K562 (cell line): ENCODE measurements at regions not wholly inside any gene's neighbourhood (a gene's known extent, or its start where the extent isn't known, plus 50 kb on each side); places are given as distances from the start of the nearest gene placed in this dataset.

Experiments
- ATAC-seq: fragments of 200-7000 bp; cut with Tn5 transposase; 3 replicates; pipeline ENCODE4 v1.9.1; 2020; ENCODE audit warnings: moderate library complexity
- BruUV-seq: library from RNA; stranded (reverse); fragments of 400-500 nt; replicated peaks from 2 replicates; lab custom pipeline; 2021; lab: Mats Ljungman, UMichigan
- CTCF ChIA-PET: fragments of 300-600 bp; formaldehyde crosslinking; extraction: SDS; loops from one replicate; lab custom pipeline; 2021; ENCODE audit warnings: low intra/inter-chr PET ratio; lab: Yijun Ruan, JAX
- POLR2A ChIA-PET: fragments of 300-600, 350-650 bp; sonication (Branson Sonifier 250); formaldehyde crosslinking; extraction: SDS; loops from one replicate; lab custom pipeline; 2021; ENCODE audit warnings: antibody characterized with exemption, inconsistent platforms; lab: Yijun Ruan, JAX
- DNase-seq, 4 experiments: peaks; one replicate each; pipeline versions ENCODE4 v3.0.0 to v3.0.0-alpha.2; 2011 to 2018; ENCODE audit warnings: low spot score in 3 of 4, mixed read lengths in 3 of 4; ENCODE audit errors: extremely low read depth in 1 of 4
- FAIRE-seq: peaks from 2 replicates; lab custom pipeline; 2011; peaks lifted over from hg19 to GRCh38; lab: Jason Lieb, UNC
- H2AFZ ChIP-seq: 2 replicates; pipeline ENCODE4 v1.6.0; 2011; ENCODE audit warnings: low read depth, low read length, control low read depth, inconsistent platforms
- H3K27ac ChIP-seq: fragments of 200-600 bp; 3 replicates; pipeline ENCODE4 v1.8.0; 2011; ENCODE audit warnings: low read depth, mild to moderate bottlenecking, control low read depth, inconsistent platforms, low read length, moderate library complexity, mixed read lengths; ENCODE audit errors: extremely low read depth
- H3K27me3 ChIP-seq, 2 experiments: fragments of 300-600 bp in 1 of 2; 2 replicates in 1 of 2; 3 replicates in 1 of 2; pipeline versions ENCODE4 v1.6.0 to v1.8.0; 2011; ENCODE audit warnings: inconsistent platforms in 2 of 2, low read length in 2 of 2, mild to moderate bottlenecking in 1 of 2, mixed read lengths in 1 of 2, moderate library complexity in 1 of 2; ENCODE audit not compliant: control insufficient read depth in 2 of 2, insufficient read depth in 2 of 2
- H3K36me3 ChIP-seq: fragments of 300-600 bp; 3 replicates; pipeline ENCODE4 v1.8.0; 2011; ENCODE audit warnings: mild to moderate bottlenecking, low read length, inconsistent platforms; ENCODE audit not compliant: control insufficient read depth, insufficient read depth
- H3K4me1 ChIP-seq, 2 experiments: fragments of 200-600 bp in 1 of 2; replicated peaks in 1 of 2; 2 replicates in 1 of 2; 3 replicates in 1 of 2; pipeline versions ENCODE4 v1.5.1 to v1.8.0; 2011; ENCODE audit warnings: inconsistent platforms in 2 of 2, low read length in 2 of 2, mild to moderate bottlenecking in 1 of 2, mixed read lengths in 1 of 2, moderate library complexity in 1 of 2; ENCODE audit not compliant: control insufficient read depth in 2 of 2, insufficient read depth in 2 of 2
- H3K4me2 ChIP-seq: 2 replicates; pipeline ENCODE4 v1.6.1; 2011; ENCODE audit warnings: low read length, control low read depth, inconsistent platforms, mixed read lengths; ENCODE audit not compliant: insufficient read depth
- H3K4me3 ChIP-seq: fragments of 200-600 bp; sonication (generic), shearing (Covaris generic); 2 replicates; pipeline ENCODE4 v1.5.1; 2016; ENCODE audit warnings: control low read depth, inconsistent platforms
- H3K79me2 ChIP-seq: fragments of 200-600 bp; 3 replicates; pipeline ENCODE4 v1.8.0; 2011; ENCODE audit warnings: low read length, inconsistent platforms; ENCODE audit not compliant: control insufficient read depth, insufficient read depth
- H3K9ac ChIP-seq, 2 experiments: 2 replicates each; pipeline versions ENCODE4 v1.6.0 to v1.6.1; 2011; ENCODE audit warnings: low read depth in 2 of 2, low read length in 2 of 2, control low read depth in 1 of 2, inconsistent platforms in 1 of 2, mild to moderate bottlenecking in 1 of 2, mixed read lengths in 1 of 2; ENCODE audit not compliant: insufficient read depth in 1 of 2
- H3K9me1 ChIP-seq: one replicate; pipeline ENCODE4 v1.6.0; 2011; ENCODE audit warnings: inconsistent platforms, mild to moderate bottlenecking, low read length, moderate library complexity; ENCODE audit not compliant: control insufficient read depth, insufficient read depth
- H3K9me3 ChIP-seq: replicated peaks from 2 replicates; pipeline ENCODE4 v1.5.1; 2011; ENCODE audit warnings: low read depth, low read length, inconsistent platforms; ENCODE audit not compliant: control insufficient read depth, insufficient read depth
- H4K20me1 ChIP-seq: replicated peaks from 2 replicates; pipeline ENCODE4 v1.6.1; 2011; ENCODE audit warnings: low read length, inconsistent platforms, mixed read lengths; ENCODE audit not compliant: control insufficient read depth, insufficient read depth
- ATF1 ChIP-seq, 2 experiments: fragments of 450-650 bp in 1 of 2; IDR thresholded peaks; 2 replicates each; pipeline ENCODE4 v1.6.1; 2016; ENCODE audit warnings: missing compliant biosample characterization in 1 of 2, missing genetic modification characterization in 1 of 2
- FOXA3 ChIP-seq, 2 experiments: fragments of 450-650 bp in 1 of 2; sonication (generic) in 1 of 2; formaldehyde crosslinking; IDR thresholded peaks in 1 of 2; conservative IDR thresholded peaks in 1 of 2; 2 replicates each; pipeline versions ENCODE4 v1.4.0 to v1.8.0; 2020 to 2022; ENCODE audit warnings: mild to moderate bottlenecking in 2 of 2, missing genetic modification reagents in 1 of 2
- FOXM1 ChIP-seq, 2 experiments: fragments of 450-650 bp in 1 of 2; sonication (generic) in 1 of 2; formaldehyde crosslinking in 1 of 2; IDR thresholded peaks; 2 replicates each; pipeline versions ENCODE4 v1.6.1 to v1.9.0; 2017 to 2022; ENCODE audit warnings: low read depth in 2 of 2, mild to moderate bottlenecking in 2 of 2, missing genetic modification reagents in 1 of 2, moderate library complexity in 1 of 2
- GATAD2A ChIP-seq: fragments of 450-650 bp; IDR thresholded peaks from 2 replicates; pipeline ENCODE4 v1.6.1; 2017
- HLTF ChIP-seq: fragments of 450-650 bp; IDR thresholded peaks from 2 replicates; pipeline ENCODE4 v1.6.1; 2016
- HOXB6 ChIP-seq: fragments of 250-450 bp; sonication (Bioruptor Pico); IDR thresholded peaks from 2 replicates; pipeline ENCODE4 v1.5.1; 2022; ENCODE audit warnings: mild to moderate bottlenecking, borderline replicate concordance
- KLF6 ChIP-seq: fragments of 250-450 bp; sonication (Bioruptor Pico); IDR thresholded peaks from 2 replicates; pipeline ENCODE4 v1.4.0; 2020; ENCODE audit warnings: mild to moderate bottlenecking, moderate library complexity, borderline replicate concordance
- MAZ ChIP-seq, 2 experiments: fragments of 450-650 bp in 1 of 2; sonication (generic) in 1 of 2; formaldehyde crosslinking; IDR thresholded peaks in 1 of 2; conservative IDR thresholded peaks in 1 of 2; 2 replicates each; pipeline versions ENCODE4 v1.4.0 to v1.5.0; 2020; ENCODE audit warnings: mild to moderate bottlenecking in 1 of 2, missing genetic modification reagents in 1 of 2
- TEAD4 ChIP-seq, 2 experiments: sonication (generic) in 1 of 2; formaldehyde crosslinking in 1 of 2; IDR thresholded peaks; 2 replicates each; pipeline versions ENCODE4 v1.6.1 to v1.8.0; 2012 to 2022; ENCODE audit warnings: borderline replicate concordance in 1 of 2, inconsistent platforms in 1 of 2, low read length in 1 of 2, mild to moderate bottlenecking in 1 of 2, missing genetic modification reagents in 1 of 2
- TRIM25 ChIP-seq: fragments of 450-650 bp; IDR thresholded peaks from 2 replicates; pipeline ENCODE4 v1.7.0; 2016; ENCODE audit warnings: borderline replicate concordance
- U2AF2 ChIP-seq: fragments of 200-400 bp; formaldehyde crosslinking; optimal IDR thresholded peaks from 2 replicates; pipeline ENCODE3; 2017; ENCODE audit warnings: low read depth, mild to moderate bottlenecking, low read length
- ZNF318 ChIP-seq, 2 experiments: fragments of 450-650 bp; IDR thresholded peaks; 2 replicates each; pipeline ENCODE4 v1.6.1; 2016; ENCODE audit warnings: mild to moderate bottlenecking in 2 of 2, borderline replicate concordance in 1 of 2, low read depth in 1 of 2, moderate library complexity in 1 of 2
- WGBS: fragments of 100-300 bp; shearing (Covaris generic); methylation state at CpG from one replicate; pipeline ENCODE4 v1.1.6; 2016; ENCODE audit warnings: low coverage, mixed read lengths; ENCODE audit not compliant: insufficient coverage; ENCODE audit errors: missing lambda C conversion rate; 5-methylcytosine and 5-hydroxymethylcytosine counted together
- in situ Hi-C: fragments of 300-500 bp; cut with MboI; formaldehyde crosslinking; loops from 4 replicates; pipeline ENCODE4 v1.15.0; 2018; ENCODE audit warnings: inconsistent platforms, mixed read lengths
- intact Hi-C: fragments of 100-400 bp; cut with micrococcal nuclease; formaldehyde crosslinking; loops from 2 replicates; pipeline ENCODE4 v1.14.2; 2022

GRCh38 chr4:123017078-123017477 is 94.7 kb upstream of the NUDT6 start:
- no peak overlapping the region for H2AFZ ChIP-seq
- H4K20me1 ChIP-seq: no peaks in the 10 kb centered on the region
- H3K9me3 ChIP-seq: no peaks in the 10 kb centered on the region
- intact Hi-C loops (no loop called here), in situ Hi-C loops (no loop called here)
- no peak overlapping the region for H3K4me2 ChIP-seq
- H3K27me3 ChIP-seq: no peaks in the 10 kb centered on the region
- H3K4me1 ChIP-seq: no peaks in the 10 kb centered on the region
- no peak overlapping the region for H3K9ac ChIP-seq
- 88% methylated on average over 1 of the region's 8 CpGs for WGBS
- no peak overlapping the region for H3K27ac ChIP-seq
- no peak for DNase-seq
- CTCF ChIA-PET: no interaction called here
- POLR2A ChIA-PET: interaction anchor here (0.7 to 1.0 kb wide), 2 partner anchors 10 to 263 kb away, joined by 4 to 5 read pairs; no protein-coding TSS in a partner anchor
- BruUV-seq: no TSS peak
- no peak for ATAC-seq
- no peaks in the 10 kb centered on the region for H3K9me1 ChIP-seq
- H3K79me2 ChIP-seq: no peaks in the 10 kb centered on the region
- peaks cover 14% of the 10 kb centered on the region; the same call in 1 of the 3 replicates for H3K36me3 ChIP-seq
- no peak overlapping the region for H3K4me3 ChIP-seq
- no peak for FAIRE-seq
- TF ChIP-seq MAZ (CRISPR knock-in tag; conservative IDR thresholded peaks at IDR 0.05 in 1 of 2, IDR thresholded peaks at IDR 0.05 in 1 of 2) (no peak), FOXM1 (IDR thresholded peaks at IDR 0.05; ENCODE audit: low read depth) (no peak), FOXM1 (CRISPR knock-in tag; IDR thresholded peaks at IDR 0.05; ENCODE audit: low read depth) (no peak), HLTF (no peak), ZNF318 (IDR thresholded peaks at IDR 0.05; ENCODE audit: borderline replicate concordance in 1 of 2, low read depth in 1 of 2) (no peak), ATF1 (CRISPR knock-in tag; IDR thresholded peaks at IDR 0.05) (no peak), ATF1 (tag; IDR thresholded peaks at IDR 0.05) (no peak), HOXB6 (no peak), FOXA3 (CRISPR knock-in tag; conservative IDR thresholded peaks at IDR 0.05 in 1 of 2, IDR thresholded peaks at IDR 0.05 in 1 of 2) (no peak), KLF6 (CRISPR knock-in tag) (no peak), U2AF2 (no peak), TEAD4 (IDR thresholded peaks at IDR 0.05; ENCODE audit: low read length) (no peak), TEAD4 (CRISPR knock-in tag; IDR thresholded peaks at IDR 0.05; ENCODE audit: borderline replicate concordance) (no peak), TRIM25 (no peak), GATAD2A (no peak)
